Left hindlimb (tissue), 1 donor: ENCODE measurements at regions not wholly inside any gene's neighbourhood (a gene's known extent, or its start where the extent isn't known, plus 50 kb on each side); places are given as distances from the start of the nearest gene placed in this dataset.
"Not testable (repeated sequence)": the region's sequence is repeated elsewhere in the genome, so short reads cannot be mapped to it uniquely, and the experiment has no call there.

ENCODE experiments used
- DNase-seq: peaks from one replicate; pipeline ENCODE4 v3.0.0-alpha.2; 2018

GRCh38 chr5:26192486-26192885 is 845.9 kb downstream of the CDH9 start:
- DNase-seq, result no peak

DNA sequence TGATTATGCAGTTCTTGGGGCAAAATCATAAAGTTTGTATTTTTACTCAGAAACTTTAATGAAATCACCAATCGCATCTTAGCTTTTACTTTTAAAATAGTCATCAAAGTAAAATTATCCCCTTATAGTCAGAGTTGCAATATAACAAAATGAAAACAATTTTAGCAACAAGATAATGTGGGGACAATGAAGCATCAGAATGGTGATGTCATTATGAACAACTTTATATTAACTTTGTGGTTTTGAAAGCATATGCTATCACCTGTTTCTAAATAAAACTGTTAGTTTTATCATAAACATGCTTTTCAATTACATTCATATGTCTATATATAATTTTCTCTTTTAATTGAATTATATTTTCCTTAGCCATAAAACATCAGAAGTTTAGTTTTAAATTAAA is 856.8 kb downstream of the CDH9 start:
- no peak for DNase-seq

DNA sequence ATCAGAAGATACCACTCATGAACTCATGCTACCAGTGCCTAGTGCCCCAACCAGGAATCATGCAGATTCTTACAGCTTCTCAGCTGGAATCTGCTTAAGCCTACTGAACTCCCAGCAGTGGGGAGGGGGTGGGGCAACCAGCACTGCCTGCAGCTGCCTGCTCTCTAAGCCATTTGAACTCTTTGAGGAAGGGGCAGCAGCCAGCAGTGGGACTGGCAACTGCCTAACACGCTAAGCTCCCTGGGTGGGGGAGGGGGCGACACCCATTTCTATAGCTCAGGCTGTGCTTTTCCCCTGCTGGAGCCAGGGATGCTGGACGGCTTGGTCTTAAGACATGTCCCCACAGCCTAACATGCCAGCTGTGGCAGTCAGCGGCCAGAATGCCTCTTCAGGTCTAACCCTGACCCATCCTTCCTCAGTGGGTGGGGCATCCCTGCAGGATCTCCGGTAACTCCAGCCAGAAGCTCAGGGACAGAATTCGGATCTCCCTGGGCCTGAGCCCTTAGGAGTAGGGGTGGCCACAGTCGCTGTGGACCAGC is 889.7 kb downstream of the CDH9 start:
- DNase-seq, result no peak

DNA sequence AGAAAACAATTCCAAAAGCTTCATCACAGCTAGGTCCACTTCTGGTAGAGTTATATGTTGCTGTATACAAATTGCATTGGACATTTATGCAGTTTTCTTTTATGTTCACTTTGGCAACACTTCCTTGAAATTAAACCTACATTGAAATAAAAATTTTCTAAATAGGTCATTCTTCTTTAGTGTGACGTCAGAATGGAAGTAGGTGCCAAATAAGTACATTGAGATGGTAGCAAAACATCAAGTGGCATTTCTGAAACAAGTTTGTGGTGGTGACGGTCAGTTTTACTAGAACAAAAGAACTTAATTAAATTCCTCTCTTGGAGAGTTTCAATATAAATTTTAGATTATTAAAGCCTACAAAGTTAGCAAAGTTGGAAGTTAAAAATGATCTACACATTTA is 895.1 kb downstream of the CDH9 start:
- no peak for DNase-seq

DNA sequence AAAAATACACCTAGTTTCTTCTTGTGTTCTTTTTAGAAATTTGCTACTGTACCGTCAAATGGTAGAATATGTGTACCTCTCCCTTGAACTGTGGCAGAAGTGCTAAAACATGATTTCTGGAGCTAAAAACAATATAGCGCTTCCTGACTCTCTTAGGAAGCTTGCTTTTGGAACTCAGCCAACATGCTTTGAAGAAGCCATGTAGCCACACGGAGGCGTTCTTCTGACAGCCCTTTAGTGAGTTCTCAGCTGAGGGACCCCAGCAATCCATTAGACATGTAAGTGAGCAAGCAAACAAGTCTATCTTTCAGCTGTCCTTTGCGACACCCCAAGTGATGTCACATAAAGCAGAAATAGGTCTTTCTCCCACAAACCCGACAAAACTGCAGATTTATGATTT is 917.0 kb downstream of the CDH9 start:
- DNase-seq, result no peak

DNA sequence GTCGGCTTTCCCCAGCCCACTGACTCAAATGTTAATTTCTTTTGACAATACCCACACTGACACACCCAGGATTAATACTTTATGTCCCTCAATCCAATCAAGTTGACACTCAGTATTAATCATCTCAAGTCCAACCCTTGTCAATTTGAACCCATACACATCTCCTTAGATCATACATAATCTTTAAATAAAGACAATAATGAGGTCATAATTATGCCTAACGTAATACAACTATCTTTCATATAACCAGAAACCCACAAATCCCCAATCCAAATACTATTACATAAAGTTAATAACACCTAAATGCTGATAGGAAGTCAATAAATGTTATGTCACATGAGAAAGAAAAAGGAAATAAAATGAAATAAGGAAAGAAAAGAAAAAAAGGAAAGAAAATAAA is 934.2 kb downstream of the CDH9 start:
- DNase-seq, result no peak

DNA sequence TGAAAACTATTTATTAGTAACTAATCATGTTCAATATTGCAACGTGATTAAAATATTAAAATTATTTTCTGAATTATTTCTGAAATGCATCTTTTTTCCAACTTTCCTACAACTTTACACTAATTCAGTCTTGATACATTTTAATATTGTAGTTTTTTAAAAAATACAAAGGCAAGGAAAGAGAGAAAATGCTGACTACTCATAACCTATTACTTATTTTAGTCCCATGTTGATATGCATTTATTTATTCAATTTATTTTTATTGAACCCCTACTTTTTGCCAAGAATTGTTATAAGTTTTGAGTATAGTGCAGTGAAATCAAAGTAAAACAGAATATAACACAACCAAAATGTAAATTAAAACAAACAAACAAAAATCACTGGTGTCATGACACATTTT is 978.2 kb downstream of the CDH9 start:
- no peak for DNase-seq

GRCh38 chr5:26054594-26054993 is 983.8 kb downstream of the CDH9 start:
- DNase-seq, result no peak

DNA sequence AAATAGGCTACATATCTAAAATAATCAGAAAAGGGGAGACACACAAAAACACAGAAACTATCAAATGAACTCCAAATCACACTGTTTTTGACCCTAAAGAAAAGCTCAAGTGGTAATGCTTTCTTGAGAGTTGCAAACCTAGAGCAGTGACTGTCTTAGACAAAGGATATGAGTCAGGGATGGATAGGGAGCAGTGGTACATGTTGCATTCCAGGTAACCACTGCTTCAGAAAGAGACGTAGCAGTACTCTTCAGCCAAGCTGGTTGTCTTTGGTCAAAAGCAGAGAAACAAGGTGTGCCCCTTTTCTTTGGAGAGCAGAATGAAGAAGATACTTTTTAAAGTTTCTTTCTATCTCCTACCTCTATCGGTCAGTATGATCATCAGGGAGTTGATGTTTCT is 1003.6 kb downstream of the CDH9 start:
- no peak for DNase-seq

DNA sequence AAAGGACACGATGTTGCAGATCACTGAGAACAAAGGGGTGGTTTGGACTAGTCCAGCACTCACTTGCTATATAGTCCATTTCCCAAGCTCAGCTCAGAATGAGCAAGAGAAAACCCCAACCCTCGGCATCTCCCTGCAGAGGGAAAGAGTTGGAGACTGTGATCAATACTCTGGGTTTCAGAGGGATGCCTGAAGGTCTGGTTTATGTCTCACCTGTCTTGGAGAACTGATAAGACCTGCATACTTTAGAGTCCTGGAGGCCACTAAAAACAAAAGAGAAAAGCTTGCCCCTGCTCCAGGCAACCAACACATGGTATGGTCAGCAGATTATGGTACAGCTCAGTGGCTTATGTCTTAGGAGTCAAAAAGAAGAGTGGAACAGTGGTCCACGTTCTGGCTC is 1006.9 kb downstream of the CDH9 start:
- DNase-seq, result no peak

GRCh38 chr5:26026044-26026443 is 1012.3 kb downstream of the CDH9 start:
- no peak for DNase-seq

DNA sequence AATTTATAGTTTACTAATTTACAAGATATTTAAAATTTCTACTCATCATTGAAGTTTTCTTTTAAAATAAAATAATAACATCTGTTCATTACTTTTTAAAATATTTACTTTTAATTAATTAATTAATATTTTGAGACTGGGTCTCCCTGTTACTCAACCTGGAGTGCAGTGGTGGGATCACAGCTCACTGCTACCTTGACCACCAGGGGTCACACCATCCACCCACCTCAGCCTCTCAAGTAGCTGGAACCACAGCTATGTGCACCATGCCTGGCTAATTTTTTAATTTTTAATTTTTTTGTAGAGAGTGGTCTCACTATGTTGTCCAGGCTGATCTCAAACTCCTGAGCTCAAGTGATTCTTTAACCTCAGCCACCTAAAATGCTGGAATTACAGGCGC is 1013.6 kb downstream of the CDH9 start:
- no peak for DNase-seq

GRCh38 chr5:26023361-26023760 is 1015.0 kb downstream of the CDH9 start:
- no peak for DNase-seq

DNA sequence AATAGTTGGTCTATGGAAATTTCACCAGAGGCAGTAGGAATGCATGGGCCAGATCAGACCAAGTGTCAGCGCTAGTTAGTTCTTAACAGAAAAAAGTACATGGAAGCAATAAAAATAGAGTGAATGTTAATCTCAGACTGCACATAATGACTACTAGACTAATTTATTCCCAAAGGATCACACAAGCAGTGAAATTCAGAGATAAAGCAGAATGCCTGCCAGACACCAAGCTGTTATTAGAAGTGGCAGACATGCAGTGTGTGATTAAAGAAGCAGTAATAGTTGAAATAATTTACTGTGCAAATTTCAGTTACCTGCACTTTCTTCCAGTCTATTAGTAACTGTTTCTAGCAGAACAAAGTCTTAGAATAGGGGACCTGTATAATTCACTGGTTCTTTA is 1024.2 kb downstream of the CDH9 start:
- DNase-seq, result no peak

- DNase-seq, result no peak
Measured at GRCh38 chr5:26012078-26012477, 1026.3 kb downstream of the CDH9 start.

GRCh38 chr5:26009742-26010141 is 1028.6 kb downstream of the CDH9 start:
- DNase-seq, result no peak

GRCh38 chr5:26003966-26004365 is 1034.4 kb downstream of the CDH9 start:
- no peak for DNase-seq

GRCh38 chr5:25995209-25995608 is 1043.2 kb downstream of the CDH9 start:
- DNase-seq, result no peak

DNA sequence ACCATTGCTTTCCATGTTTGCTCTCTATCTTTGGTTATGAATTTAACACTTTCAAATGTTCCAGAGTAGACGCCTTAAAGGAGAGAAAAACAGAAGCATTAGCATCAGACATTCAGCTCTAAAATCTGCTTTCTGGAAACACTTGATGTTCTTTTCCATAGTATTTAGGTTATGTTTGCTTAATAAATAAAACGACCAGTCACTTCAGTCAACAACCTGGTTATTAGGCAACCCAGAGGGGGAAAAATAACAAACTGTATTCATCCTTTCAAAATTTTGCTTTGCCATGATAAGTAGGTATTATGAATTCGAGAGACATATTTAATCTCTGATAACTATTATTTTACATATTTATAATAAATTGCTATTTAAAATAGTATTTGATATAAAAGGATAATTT is 1044.7 kb downstream of the CDH9 start:
- no peak for DNase-seq

GRCh38 chr5:25991639-25992038 is 1046.7 kb downstream of the CDH9 start:
- DNase-seq, result no peak

GRCh38 chr5:25990771-25991170 is 1047.6 kb downstream of the CDH9 start:
- no peak for DNase-seq

DNA sequence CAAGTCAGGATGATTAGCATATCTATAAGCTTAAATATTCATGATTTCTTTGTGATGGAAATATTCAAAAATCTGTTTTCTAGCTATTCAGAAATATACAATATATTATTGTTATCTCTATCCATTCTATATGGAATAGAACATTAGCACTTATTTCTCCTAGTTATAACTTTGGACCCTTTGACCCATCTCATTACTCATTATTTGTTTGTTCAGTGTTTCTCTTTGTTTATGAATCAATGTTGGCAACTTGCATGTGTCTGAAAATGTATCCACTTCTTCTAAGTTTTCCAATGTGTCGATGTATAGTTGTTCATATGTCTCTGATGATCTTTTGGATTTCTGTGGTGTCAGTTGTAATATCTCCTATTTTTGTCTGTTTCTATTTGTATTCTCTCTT is 1059.3 kb downstream of the CDH9 start:
- DNase-seq, result no peak

- no peak for DNase-seq
Measured at GRCh38 chr5:25975885-25976284, 1062.5 kb downstream of the CDH9 start.

- no peak for DNase-seq
Measured at GRCh38 chr5:25974451-25974850, 1063.9 kb downstream of the CDH9 start.

DNA sequence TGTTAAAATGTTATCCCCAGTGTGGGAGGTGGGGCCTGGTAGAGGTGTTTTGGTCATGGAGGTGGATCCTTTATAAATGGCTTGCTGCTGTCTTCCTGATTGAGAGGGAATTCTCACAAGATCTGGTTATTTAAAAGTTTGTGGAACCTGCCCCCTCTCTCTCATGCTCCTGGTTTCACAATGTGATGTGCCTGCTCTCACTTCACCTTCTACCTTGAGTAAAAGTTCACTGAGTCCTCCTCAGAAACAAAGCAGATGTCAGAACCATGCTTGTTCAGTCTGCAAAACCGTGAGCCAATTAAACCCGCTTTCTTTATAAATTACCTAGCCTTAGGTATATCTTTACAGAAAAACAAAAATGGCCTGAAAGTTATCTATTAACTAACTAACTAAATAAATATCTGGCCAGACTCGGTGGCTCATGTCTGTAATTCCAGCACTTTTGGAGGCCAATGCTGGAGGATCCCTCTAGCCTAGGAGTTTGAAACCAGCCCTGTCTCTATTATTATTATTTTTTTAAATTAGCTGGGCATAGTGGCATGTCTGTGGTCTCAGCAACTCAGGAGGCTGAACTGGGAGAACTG is 1067.4 kb downstream of the CDH9 start:
- DNase-seq, result no peak

DNA sequence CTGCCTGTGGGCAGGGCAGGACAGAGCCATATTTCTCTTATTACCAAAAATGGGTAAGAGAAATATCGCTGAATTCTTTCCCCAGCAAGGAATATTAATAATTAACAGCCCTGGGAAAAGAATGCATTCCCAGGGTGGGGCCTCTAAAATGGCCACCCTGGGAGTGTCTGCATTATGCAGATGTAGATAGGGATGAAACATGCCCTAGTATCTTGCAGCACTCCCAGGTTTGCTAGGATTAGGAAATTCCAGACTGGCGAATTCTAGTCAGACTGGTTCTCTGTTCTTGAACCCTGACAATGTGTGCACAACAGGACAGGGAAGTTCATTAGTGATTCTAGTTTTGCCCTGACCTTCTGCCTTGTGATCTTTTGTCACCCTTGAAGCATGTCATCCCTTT is 1069.3 kb downstream of the CDH9 start:
- not testable (repeated sequence) for DNase-seq
